Thoracic aorta (tissue), 2 donors: ENCODE measurements at regions not wholly inside any gene's neighbourhood (a gene's known extent, or its start where the extent isn't known, plus 50 kb on each side); places are given as distances from the start of the nearest gene placed in this dataset.

Experiments
- ATAC-seq: fragments of 150-250 bp; one replicate; pipeline ENCODE4 v1.8.0; 2017; ENCODE audit warnings: low read depth; ENCODE audit not compliant: insufficient number of reproducible peaks, low FRiP score
- DNase-seq: peaks from one replicate; pipeline ENCODE4 v3.0.0-alpha.2; 2020; ENCODE audit warnings: low spot score
- H3K27ac ChIP-seq, 2 donors: fragments of 200-600 bp; sonication (generic); 1 replicate in 1 of 2; 2 replicates in 1 of 2; pipeline ENCODE4 v1.5.1; 2016; ENCODE audit warnings: mild to moderate bottlenecking in 2 of 2, moderate library complexity in 2 of 2
- H3K27me3 ChIP-seq: fragments of 200-600 bp; sonication (generic); replicated peaks from 2 replicates; pipeline ENCODE4 v1.6.0; 2016; ENCODE audit warnings: mild to moderate bottlenecking; ENCODE audit not compliant: insufficient read depth
- H3K36me3 ChIP-seq: fragments of 200-600 bp; sonication (generic); one replicate; pipeline ENCODE4 v1.5.1; 2016
- H3K4me1 ChIP-seq, 2 donors: fragments of 200-600 bp; sonication (generic); 1 replicate in 1 of 2; 2 replicates in 1 of 2; pipeline versions ENCODE4 v1.5.1 to v1.6.0; 2016; ENCODE audit warnings: low read depth in 2 of 2, mild to moderate bottlenecking in 1 of 2; ENCODE audit not compliant: control insufficient read depth in 1 of 2
- H3K4me3 ChIP-seq: fragments of 200-600 bp; sonication (generic); 2 replicates; pipeline ENCODE4 v1.5.1; 2016; ENCODE audit warnings: mild to moderate bottlenecking
- H3K9me3 ChIP-seq: fragments of 200-600 bp; sonication (generic); 2 replicates; pipeline ENCODE4 v1.5.1; 2016
- CTCF ChIP-seq: fragments of 200-600 bp; sonication (generic); IDR thresholded peaks from one replicate; pipeline ENCODE4 v1.5.1; 2019; ENCODE audit warnings: antibody characterized with exemption

GRCh38 chr9:108664309-108665255, 191.2 kb downstream of the ACTL7B start:
- no peaks in the 10 kb centered on the region for H3K27me3 ChIP-seq
- no peak overlapping the region for H3K4me3 ChIP-seq
- TF ChIP-seq CTCF = no peak
- H3K4me1 ChIP-seq = no peaks in the 10 kb centered on the region
- no peak for ATAC-seq
- no peak for DNase-seq
- H3K36me3 ChIP-seq = no peaks in the 10 kb centered on the region
- no peak overlapping the region for H3K27ac ChIP-seq
- H3K9me3 ChIP-seq = peaks cover 7% of the 10 kb centered on the region

GRCh38 chr9:108663422-108663821, 192.4 kb downstream of the ACTL7B start:
- Histone ChIP-seq H3K4me1 (no peaks in the 10 kb centered on the region), H3K27me3 (no peaks in the 10 kb centered on the region), H3K9me3 (peaks cover 9% of the 10 kb centered on the region), H3K36me3 (no peaks in the 10 kb centered on the region), H3K4me3 (no peak overlapping the region), H3K27ac (no peak overlapping the region)
- DNase-seq (no peak), ATAC-seq (no peak)
- no peak for TF ChIP-seq CTCF

GRCh38 chr9:108662956-108663355, 192.8 kb downstream of the ACTL7B start:
- ATAC-seq = no peak
- no peak overlapping the region for H3K27ac ChIP-seq
- no peak for DNase-seq
- no peak overlapping the region for H3K4me3 ChIP-seq
- H3K9me3 ChIP-seq = peaks cover 9% of the 10 kb centered on the region
- TF ChIP-seq CTCF = no peak
- no peaks in the 10 kb centered on the region for H3K4me1 ChIP-seq
- no peaks in the 10 kb centered on the region for H3K27me3 ChIP-seq
- no peaks in the 10 kb centered on the region for H3K36me3 ChIP-seq

- Histone ChIP-seq H3K27ac (no peak overlapping the region), H3K9me3 (peaks cover 9% of the 10 kb centered on the region), H3K36me3 (no peaks in the 10 kb centered on the region), H3K4me3 (no peak overlapping the region), H3K27me3 (no peaks in the 10 kb centered on the region), H3K4me1 (no peaks in the 10 kb centered on the region)
- ATAC-seq = no peak
- TF ChIP-seq CTCF = no peak
- DNase-seq = no peak
Observed at GRCh38 chr9:108662091-108662875, 193.5 kb downstream of the ACTL7B start.

- Histone ChIP-seq H3K36me3 (no peaks in the 10 kb centered on the region), H3K9me3 (peaks cover 9% of the 10 kb centered on the region), H3K27ac (no peak overlapping the region), H3K4me1 (no peaks in the 10 kb centered on the region), H3K27me3 (no peaks in the 10 kb centered on the region), H3K4me3 (no peak overlapping the region)
- no peak for TF ChIP-seq CTCF
- ATAC-seq = no peak
- no peak for DNase-seq
Observed at GRCh38 chr9:108656566-108656965, 199.2 kb downstream of the ACTL7B start.
